ENCODE measurements at regions not wholly inside any gene's neighbourhood (a gene's known extent, or its start where the extent isn't known, plus 50 kb on each side); places are given as distances from the start of the nearest gene placed in this dataset.

- TF ChIP-seq REST (IDR thresholded peaks at IDR 0.05; ENCODE audit: borderline replicate concordance) (no peak), REST (CRISPR knock-in tag; IDR thresholded peaks at IDR 0.05; ENCODE audit: low read depth) (no peak), MCM7 (IDR thresholded peaks at IDR 0.05) (no peak), RCOR1 (IDR thresholded peaks at IDR 0.05; ENCODE audit: borderline replicate concordance in 1 of 2, low read depth in 2 of 2, low read length in 2 of 2) (no peak), GATAD2B (IDR thresholded peaks at IDR 0.05; ENCODE audit: borderline replicate concordance) (no peak), HMG20A (CRISPR knock-in tag; conservative IDR thresholded peaks at IDR 0.05) (no peak), BACH1 (tag; IDR thresholded peaks at IDR 0.05) (no peak), VEZF1 (CRISPR knock-in tag; IDR thresholded peaks at IDR 0.05) (no peak)
These were observed 181.1 kb downstream of the ALX1 start (continued) for GRCh38 chr12:85461127-85461526.

Data from K562 (cell line).